ENCODE measurements at regions not wholly inside any gene's neighbourhood (a gene's known extent, or its start where the extent isn't known, plus 50 kb on each side); places are given as distances from the start of the nearest gene placed in this dataset.
A peak's percentile ranks its signal among the peaks of the same experiment; 100 is the strongest.

- no peak for DNase-seq
These were observed 199.5 kb downstream of the GASK1B start for GRCh38 chr4:157973297-157973696.

GRCh38 chr4:157964463-157964862, 208.4 kb downstream of the GASK1B start:
- no peak for DNase-seq

DNA sequence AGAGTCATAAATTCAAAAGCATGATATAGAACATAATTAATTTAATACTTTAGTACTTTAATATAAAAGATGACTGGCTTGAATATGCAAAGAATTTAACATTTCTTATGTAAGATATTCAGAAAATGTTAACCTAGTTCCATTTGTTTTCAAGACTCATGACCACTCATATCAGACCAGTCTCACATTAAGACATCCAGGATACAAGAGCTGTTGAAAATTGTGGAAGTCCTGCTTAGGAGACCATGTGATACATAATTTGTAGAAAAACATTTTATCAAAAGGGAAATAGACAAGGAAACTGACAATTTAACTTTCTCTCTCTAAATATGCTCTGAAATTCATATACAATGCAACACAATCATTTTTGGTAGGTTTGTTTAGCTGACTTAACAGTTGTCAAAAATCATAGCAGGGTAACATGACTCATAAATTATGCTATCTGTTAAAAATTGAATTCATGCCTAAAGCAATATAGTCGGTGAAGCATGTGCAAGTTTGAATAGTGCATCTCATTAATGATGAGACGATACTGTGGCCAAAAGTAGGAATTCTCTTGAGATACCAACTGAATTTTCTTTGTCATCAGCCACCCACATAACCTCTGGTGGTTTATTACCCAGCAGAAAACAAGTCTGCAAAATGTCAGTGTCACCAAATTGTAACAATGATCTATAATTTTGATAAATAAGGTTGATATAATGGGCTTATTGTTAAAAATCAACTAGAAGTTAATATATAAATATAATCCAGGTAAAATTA, 211.4 kb downstream of the GASK1B start:
- no peak for DNase-seq

DNA sequence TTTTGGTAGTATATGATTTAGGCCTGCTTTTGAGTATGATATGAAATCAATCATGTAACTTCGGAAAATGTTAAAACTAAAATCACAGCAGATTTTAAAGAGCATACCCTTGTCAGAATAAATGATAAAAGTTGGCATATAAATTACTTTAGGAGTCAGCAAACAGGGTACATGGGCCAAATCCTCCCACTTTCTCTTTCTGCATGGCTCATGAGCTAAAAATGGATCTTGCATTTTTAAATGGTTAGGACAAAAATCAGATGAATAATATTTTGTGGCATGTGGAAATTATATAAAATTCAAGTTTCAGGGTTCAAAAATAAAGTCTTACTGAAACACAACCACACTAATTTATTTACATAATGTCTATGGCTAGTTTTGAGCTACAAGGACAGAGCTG, 214.9 kb downstream of the GASK1B start:
- no peak for DNase-seq

- no peak for DNase-seq
These were observed 230.8 kb downstream of the GASK1B start for GRCh38 chr4:157942017-157942416.

GRCh38 chr4:157934151-157934550, 238.7 kb downstream of the GASK1B start:
- no peak for DNase-seq

GRCh38 chr4:157932936-157933335, 239.9 kb downstream of the GASK1B start:
- DNase-seq = no peak

DNA sequence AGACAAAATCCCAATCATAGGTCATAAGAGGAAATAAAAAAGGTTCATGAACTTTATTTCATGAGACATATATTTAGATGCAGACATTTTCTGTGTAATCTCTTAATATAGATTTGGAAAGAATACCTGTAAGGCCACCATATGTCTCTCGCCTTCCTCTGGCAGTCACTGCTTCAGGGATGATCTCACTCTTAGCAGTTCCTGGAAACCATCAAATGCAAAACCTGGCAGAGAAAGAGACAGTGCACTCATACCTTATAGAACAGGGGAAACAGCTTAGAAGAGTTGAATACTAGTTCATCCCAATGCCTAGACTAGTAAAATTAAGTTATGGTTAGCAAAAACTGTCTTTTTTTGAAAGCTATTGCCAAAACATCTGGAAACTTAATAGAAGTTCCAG, 243.3 kb downstream of the GASK1B start:
- DNase-seq = no peak

GRCh38 chr4:157918036-157918832, 254.6 kb downstream of the GASK1B start:
- DNase-seq = no peak

GRCh38 chr4:157912212-157912611, 260.6 kb downstream of the GASK1B start:
- no peak for DNase-seq

GRCh38 chr4:157911662-157912061, 261.2 kb downstream of the GASK1B start:
- DNase-seq = no peak

- DNase-seq = no peak
These were observed 264.1 kb downstream of the GASK1B start for GRCh38 chr4:157908691-157909090.

DNA sequence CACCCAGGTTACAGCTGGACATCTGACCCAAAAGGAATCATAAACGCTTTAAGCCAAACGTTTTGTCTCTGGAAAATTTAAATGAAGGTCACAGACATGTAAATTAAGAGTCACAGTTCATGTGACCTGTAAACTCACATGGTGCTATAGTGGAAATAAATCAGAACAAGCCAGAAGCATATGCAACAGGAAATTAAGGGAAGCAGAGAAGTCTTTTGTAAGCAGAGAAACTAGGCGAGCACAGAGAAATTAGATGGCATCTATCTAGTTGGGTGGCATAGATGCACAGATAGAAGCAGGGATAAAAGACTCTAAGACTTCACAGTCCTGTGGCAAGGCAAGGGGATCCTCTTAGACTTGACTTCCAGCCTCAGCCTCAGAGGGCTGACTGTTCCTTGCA, 264.8 kb downstream of the GASK1B start:
- DNase-seq = no peak

DNA sequence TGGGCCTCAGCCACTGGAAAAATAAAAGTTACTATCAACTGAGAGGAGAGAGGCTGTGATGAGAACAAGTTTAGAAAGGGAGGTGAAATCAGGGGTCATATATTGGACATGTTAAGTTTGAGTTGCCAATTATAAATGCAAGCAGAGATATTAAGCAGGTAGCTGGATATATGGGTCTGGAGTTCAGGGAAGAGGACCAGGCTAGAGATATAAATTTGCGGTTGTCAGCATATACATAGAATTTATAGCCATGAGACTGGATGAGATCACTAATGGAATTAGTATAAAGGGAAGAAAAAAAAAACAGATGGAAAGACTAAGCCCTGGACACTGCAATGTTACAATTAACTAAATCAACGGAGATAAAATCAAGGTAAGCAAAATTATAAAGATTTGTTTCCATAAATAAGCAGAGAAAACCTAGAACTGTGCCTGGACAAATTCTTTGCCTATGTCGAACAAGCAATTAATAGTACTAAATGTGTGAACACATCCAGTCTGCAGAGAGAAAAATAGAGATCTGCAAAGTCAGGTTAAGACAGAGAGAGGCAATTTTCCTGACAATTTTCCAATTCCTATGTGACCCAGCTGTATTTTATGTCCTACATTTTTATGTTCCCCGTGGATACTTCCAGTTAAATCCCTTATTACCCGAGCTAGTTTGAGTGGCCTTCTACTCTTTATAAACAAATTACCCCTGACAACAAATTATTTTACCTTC, 265.4 kb downstream of the GASK1B start:
- DNase-seq = no peak

- no peak for DNase-seq
These were observed 273.8 kb downstream of the GASK1B start for GRCh38 chr4:157898836-157899605.

DNA sequence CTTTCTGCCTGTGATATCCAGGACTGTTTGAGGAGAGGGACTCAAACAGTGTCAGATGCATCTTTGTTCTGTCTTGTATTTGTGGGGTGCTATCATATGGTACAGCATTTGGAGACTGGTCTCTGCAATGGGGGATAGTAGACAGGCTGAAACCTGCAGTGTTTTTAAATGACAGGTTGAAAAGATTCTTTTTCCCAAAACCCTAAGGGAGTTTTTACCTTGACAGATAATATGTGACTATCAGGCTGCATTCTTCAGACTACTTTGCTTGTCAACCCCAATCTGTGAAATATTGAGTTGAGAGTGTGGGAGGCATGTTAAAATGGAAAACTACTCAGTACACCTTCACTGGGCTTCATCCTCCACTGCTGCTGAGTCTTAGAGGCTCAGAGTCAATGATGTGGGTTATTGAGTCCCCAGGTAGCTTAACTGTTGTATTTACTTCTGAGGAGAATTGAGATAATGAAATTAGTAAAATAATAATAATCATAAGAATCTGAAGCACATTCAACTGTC, 274.9 kb downstream of the GASK1B start:
- peak in 5 of 56 donors; percentile 4 to 19 (median 10) for DNase-seq

DNA sequence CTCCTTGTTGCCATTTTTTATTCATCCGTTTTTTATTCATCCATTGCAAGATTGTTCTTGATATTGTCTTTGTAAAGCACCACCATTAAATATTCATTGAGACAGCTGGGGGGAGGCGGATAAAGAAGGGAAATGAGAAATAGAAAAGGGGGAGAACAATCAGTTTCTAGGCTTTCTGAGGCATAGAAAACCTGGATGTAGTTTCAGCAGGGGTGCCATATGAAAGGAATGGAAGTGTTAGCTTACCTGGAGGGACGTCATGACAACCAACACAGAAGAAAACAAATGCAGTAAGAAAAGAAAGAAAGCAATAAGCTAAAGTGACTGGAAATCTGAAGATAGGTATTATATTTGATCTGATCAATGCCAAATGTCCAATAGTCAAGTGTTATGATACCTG, 276.1 kb downstream of the GASK1B start:
- DNase-seq = no peak

DNA sequence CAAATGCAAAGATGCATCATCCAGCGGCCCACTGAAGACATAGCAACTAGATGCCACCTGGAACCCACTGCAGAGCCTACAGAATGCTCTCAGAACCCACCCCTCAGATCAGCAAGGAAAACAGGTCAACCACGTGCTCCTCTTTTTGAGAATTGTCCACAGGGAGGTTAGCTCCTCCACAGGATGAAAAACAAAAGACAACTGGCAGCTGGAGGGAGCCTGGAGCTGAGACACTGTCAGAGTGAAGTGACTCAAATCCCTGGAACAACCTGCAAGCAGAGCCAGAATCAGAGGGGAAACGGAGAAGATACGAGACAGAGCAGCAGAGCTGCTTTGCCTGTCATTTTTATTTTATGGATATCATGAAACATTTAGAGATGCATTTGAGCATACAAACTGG, 277.6 kb downstream of the GASK1B start:
- peak in 1 of 56 donors; percentile 5 for DNase-seq

GRCh38 chr4:157889788-157890187, 283.0 kb downstream of the GASK1B start:
- no peak for DNase-seq

DNA sequence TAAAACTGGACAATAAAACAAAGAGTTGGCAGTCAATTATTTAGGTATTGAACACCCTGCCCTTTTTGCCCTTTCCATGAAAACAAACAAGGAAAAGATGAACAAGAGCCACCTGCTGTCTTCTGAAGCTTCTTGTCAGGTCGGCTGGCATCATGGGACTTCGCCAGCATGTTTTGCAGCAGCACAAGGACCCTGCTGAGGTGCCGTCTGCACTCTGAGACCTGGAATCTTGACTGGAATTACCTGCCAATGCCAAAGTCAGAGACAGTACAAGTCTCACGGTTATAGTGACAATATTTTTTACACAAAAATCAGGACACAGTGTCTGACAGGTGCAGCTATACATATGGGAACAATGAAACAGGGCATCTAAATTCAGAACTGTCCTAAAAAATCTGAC, 284.5 kb downstream of the GASK1B start:
- no peak for DNase-seq

GRCh38 chr4:157887316-157887715, 285.5 kb downstream of the GASK1B start:
- DNase-seq = no peak
